Fibroblast of skin of abdomen (primary cell): ENCODE measurements at regions not wholly inside any gene's neighbourhood (a gene's known extent, or its start where the extent isn't known, plus 50 kb on each side); places are given as distances from the start of the nearest gene placed in this dataset.

ENCODE experiments used
- DNase-seq: peaks from one replicate; pipeline ENCODE4 v3.0.0-alpha.2; 2013

DNA sequence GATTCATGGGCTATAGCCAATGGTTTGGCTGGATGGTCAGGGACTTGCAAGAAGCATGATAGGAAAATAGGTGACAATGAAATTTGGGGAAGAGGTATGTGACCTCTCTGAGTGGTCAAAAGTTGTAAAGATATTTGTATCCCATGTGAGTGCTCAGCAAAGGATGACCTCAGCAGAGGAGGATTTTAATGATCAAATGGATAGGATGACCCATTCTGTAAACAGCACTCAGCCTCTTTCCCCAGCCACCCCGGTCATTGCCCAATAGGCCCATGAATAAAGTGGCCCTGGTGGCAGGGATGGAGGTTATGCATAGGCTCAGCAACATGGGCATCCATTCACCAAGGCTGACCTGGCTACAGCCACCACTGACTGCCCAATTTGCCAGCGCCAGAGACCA lies 138.4 kb upstream of the SPDL1 start:
- DNase-seq: no peak

- DNase-seq: no peak
Observed at GRCh38 chr5:169442913-169443784, 140.4 kb upstream of the SPDL1 start.

DNA sequence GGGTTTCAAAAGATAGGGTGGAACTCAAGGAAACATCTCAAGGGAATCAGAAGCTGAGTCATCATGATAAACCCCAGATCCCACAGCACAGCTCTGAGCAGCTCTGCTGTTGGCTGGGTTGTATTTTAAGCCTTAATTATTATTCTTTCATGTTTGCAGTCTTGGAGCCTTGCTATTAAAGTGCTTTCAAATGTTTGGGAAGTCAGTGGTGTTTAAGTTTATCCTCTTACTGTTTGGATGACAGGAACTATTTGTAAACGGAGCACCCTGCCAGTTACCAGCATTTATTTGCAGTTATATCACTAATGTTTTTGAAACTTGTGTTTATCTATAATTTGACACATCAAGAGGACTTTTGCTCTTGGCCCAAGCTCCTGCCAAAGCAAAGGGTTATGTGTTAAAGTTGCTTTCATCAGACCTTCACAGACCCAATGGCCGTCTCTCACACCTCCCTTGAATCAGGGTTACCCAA lies 141.1 kb upstream of the SPDL1 start:
- DNase-seq: no peak

- no peak for DNase-seq
Observed at GRCh38 chr5:169440107-169440705, 139.3 kb upstream of the SLIT3 start.

GRCh38 chr5:169439362-169439761 lies 138.4 kb upstream of the SLIT3 start:
- DNase-seq: no peak

GRCh38 chr5:169435506-169436229 lies 134.7 kb upstream of the SLIT3 start:
- DNase-seq: peak; percentile 51

- no peak for DNase-seq
Observed at GRCh38 chr5:169433221-169433651, 132.3 kb upstream of the SLIT3 start.

DNA sequence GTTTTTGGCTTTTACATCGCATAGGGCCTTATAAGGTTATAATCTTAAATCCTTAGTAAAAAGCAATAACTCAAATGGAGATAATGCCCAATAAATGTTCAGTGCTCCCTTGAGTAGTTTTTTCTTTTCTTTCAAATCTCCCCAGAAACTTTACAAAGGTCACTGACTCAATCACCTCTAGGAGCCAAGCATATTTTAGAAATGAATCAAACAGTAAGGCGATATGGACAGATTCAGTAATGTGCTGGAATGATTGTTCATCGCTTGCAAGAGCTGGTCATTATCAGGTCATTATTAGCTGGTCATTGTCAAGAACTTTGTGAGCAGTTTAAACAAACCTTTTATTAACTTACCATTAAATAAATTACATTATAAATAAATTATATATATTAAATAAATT lies 130.4 kb upstream of the SLIT3 start:
- DNase-seq: no peak

GRCh38 chr5:169430671-169431070 lies 129.7 kb upstream of the SLIT3 start:
- no peak for DNase-seq

GRCh38 chr5:169429044-169429443 lies 128.1 kb upstream of the SLIT3 start:
- DNase-seq: no peak

GRCh38 chr5:169426784-169427183 lies 125.8 kb upstream of the SLIT3 start:
- no peak for DNase-seq

- DNase-seq: no peak
Observed at GRCh38 chr5:169424670-169425378, 123.9 kb upstream of the SLIT3 start.

- no peak for DNase-seq
Observed at GRCh38 chr5:169424279-169424655, 123.3 kb upstream of the SLIT3 start.

GRCh38 chr5:169423580-169424278 lies 122.8 kb upstream of the SLIT3 start:
- peak; percentile 21 for DNase-seq

- no peak for DNase-seq
Observed at GRCh38 chr5:169422087-169422486, 121.1 kb upstream of the SLIT3 start.

- DNase-seq: peak; percentile 38
Observed at GRCh38 chr5:169421677-169422076, 120.7 kb upstream of the SLIT3 start.

DNA sequence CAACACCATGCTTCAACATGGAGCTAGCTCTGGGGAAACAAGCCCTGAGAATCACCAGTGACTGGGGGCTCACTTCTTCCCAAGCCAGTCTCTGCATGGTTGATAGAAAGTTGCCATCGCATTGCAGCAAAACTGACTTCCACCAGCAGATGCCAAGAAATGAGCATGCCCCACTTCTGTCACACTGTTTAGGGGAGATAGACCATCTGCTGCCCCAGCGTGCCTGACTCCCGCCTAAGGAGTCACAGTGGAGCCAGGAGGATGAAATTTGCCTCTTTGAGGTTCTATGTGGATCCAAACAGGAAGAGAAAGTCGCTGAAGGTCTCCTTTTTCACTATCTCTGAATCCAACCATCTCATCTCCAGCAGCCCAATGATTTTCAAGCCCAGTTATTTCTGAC lies 116.7 kb upstream of the SLIT3 start:
- DNase-seq: no peak

GRCh38 chr5:169416583-169417196 lies 115.8 kb upstream of the SLIT3 start:
- peak; percentile 97 for DNase-seq

- DNase-seq: no peak
Observed at GRCh38 chr5:169415948-169416347, 115.0 kb upstream of the SLIT3 start.

- peak; percentile 61 for DNase-seq
Observed at GRCh38 chr5:169415371-169415770, 114.4 kb upstream of the SLIT3 start.

DNA sequence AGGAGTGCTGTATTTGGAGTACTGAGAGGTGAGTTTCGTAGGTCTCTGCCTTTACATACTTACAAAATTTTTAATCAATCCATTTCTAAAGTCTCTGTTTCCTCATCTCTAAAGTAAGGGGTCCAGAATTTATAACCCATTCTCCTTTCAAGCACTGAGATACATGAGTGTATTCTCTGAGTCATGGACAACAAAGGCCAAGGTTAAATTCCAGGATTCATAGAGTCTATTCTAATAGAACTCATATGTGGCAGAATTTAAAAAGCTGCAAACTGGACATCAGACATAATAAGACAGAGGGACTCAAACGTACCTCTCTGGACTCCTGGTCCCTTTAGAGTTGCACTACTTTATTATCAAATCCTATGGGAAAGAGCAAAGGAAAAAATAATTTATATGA lies 112.5 kb upstream of the SLIT3 start:
- DNase-seq: peak; percentile 36

GRCh38 chr5:169412831-169413230 lies 111.9 kb upstream of the SLIT3 start:
- DNase-seq: no peak
